22Rv1 (cell line): ENCODE measurements at regions not wholly inside any gene's neighbourhood (a gene's known extent, or its start where the extent isn't known, plus 50 kb on each side); places are given as distances from the start of the nearest gene placed in this dataset.

Source experiments
- ZFX ChIP-seq: fragments of 450-650 bp; IDR thresholded peaks from 2 replicates; pipeline ENCODE4 v1.6.1; 2017; ENCODE audit warnings: antibody characterized with exemption, borderline replicate concordance
- TF ChIP-seq, protein P1 (sequence below): fragments of 450-650 bp; IDR thresholded peaks from 2 replicates; pipeline ENCODE4 v1.5.1; 2017; ENCODE audit warnings: mild to moderate bottlenecking

DNA sequence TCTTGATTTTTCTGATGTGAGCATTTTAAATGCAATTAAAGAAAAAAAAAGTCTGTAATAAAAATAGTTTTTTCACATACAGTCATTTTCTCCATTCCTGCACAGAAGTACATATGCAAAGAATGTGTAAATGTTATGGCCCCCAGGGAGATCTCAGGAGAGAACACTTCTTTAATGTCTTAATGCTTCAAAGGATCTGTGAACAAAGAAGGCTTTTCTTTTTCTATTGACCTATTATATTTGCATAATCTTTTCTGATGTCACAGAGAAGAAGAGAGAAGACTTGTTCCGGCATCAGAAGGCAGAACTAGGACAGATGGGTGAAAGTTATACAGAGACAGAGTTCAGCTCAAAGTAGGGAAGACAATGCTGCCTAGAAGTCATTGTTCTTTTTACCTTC, 413.5 kb upstream of the STXBP6 start:
- TF ChIP-seq, protein P1, sequence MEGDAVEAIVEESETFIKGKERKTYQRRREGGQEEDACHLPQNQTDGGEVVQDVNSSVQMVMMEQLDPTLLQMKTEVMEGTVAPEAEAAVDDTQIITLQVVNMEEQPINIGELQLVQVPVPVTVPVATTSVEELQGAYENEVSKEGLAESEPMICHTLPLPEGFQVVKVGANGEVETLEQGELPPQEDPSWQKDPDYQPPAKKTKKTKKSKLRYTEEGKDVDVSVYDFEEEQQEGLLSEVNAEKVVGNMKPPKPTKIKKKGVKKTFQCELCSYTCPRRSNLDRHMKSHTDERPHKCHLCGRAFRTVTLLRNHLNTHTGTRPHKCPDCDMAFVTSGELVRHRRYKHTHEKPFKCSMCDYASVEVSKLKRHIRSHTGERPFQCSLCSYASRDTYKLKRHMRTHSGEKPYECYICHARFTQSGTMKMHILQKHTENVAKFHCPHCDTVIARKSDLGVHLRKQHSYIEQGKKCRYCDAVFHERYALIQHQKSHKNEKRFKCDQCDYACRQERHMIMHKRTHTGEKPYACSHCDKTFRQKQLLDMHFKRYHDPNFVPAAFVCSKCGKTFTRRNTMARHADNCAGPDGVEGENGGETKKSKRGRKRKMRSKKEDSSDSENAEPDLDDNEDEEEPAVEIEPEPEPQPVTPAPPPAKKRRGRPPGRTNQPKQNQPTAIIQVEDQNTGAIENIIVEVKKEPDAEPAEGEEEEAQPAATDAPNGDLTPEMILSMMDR = no peak
- no peak for TF ChIP-seq ZFX
